ENCODE measurements at regions not wholly inside any gene's neighbourhood (a gene's known extent, or its start where the extent isn't known, plus 50 kb on each side); places are given as distances from the start of the nearest gene placed in this dataset.

- TF ChIP-seq CTCF (IDR thresholded peaks at IDR 0.05; ENCODE audit: insufficient read depth, low read depth, low read length) (no peak), EZH2 (IDR thresholded peaks at IDR 0.05; ENCODE audit: insufficient read depth, low read length) (no peak)
Observed at GRCh38 chr7:42342381-42342780, 105.4 kb upstream of the GLI3 start.

Data from astrocyte (in vitro differentiated cells and primary cell).